WTC11 (cell line): ENCODE measurements at regions not wholly inside any gene's neighbourhood (a gene's known extent, or its start where the extent isn't known, plus 50 kb on each side); places are given as distances from the start of the nearest gene placed in this dataset.
A peak's percentile ranks its signal among the peaks of the same experiment; 100 is the strongest.

Experiments used
- ATAC-seq: fragments of 200-7000 bp; cut with Tn5 transposase; 2 replicates; pipeline ENCODE4 v1.10.0; 2021; ENCODE audit warnings: mild to moderate bottlenecking, moderate library complexity
- CTCF ChIA-PET: fragments of 300-600 bp; sonication (Branson Sonifier 250); formaldehyde crosslinking; loops from one replicate; lab custom pipeline; 2021; ENCODE audit warnings: antibody characterized with exemption; lab: Charles Lee
- POLR2A ChIA-PET: fragments of 350-600 bp; sonication (Branson Sonifier 250); formaldehyde crosslinking; loops from one replicate; lab custom pipeline; 2021; ENCODE audit warnings: antibody characterized with exemption; lab: Charles Lee
- DNase-seq: peaks from one replicate; pipeline ENCODE4 v3.0.0; 2021; ENCODE audit warnings: low spot score
- H3K27ac Mint-ChIP-seq: 2 replicates; pipeline ENCODE4 v1.8.0; 2021; ENCODE audit warnings: mixed read lengths
- H3K27me3 Mint-ChIP-seq: 2 replicates; pipeline ENCODE4 v1.8.0; 2021; ENCODE audit warnings: low read depth, mild to moderate bottlenecking, moderate library complexity, mixed read lengths
- H3K36me3 Mint-ChIP-seq: 2 replicates; pipeline ENCODE4 v1.8.0; 2021; ENCODE audit warnings: mixed read lengths
- H3K4me1 Mint-ChIP-seq: 2 replicates; pipeline ENCODE4 v1.8.0; 2022; ENCODE audit warnings: mixed read lengths
- H3K4me3 Mint-ChIP-seq: 2 replicates; pipeline ENCODE4 v1.8.0; 2021; ENCODE audit warnings: mild to moderate bottlenecking, moderate library complexity, mixed read lengths
- H3K9me3 Mint-ChIP-seq: 2 replicates; pipeline ENCODE4 v1.8.0; 2021; ENCODE audit warnings: mixed read lengths
- AFF4 ChIP-seq: sonication (generic); formaldehyde crosslinking; IDR thresholded peaks from 2 replicates; pipeline ENCODE4 v1.8.1; 2023; ENCODE audit warnings: mild to moderate bottlenecking, missing genetic modification reagents, borderline replicate concordance
- CREB1 ChIP-seq: sonication (generic); formaldehyde crosslinking; IDR thresholded peaks from 2 replicates; pipeline ENCODE4 v1.8.0; 2023; ENCODE audit warnings: mild to moderate bottlenecking, missing genetic modification reagents
- ELF4 ChIP-seq: sonication (generic); formaldehyde crosslinking; IDR thresholded peaks from 2 replicates; pipeline ENCODE4 v1.8.1; 2022; ENCODE audit warnings: low read depth, mild to moderate bottlenecking, moderate library complexity, missing genetic modification reagents
- GABPB1 ChIP-seq: sonication (generic); formaldehyde crosslinking; IDR thresholded peaks from 2 replicates; pipeline ENCODE4 v1.8.1; 2023; ENCODE audit warnings: mild to moderate bottlenecking, missing genetic modification reagents
- JUN ChIP-seq: sonication (generic); formaldehyde crosslinking; IDR thresholded peaks from 2 replicates; pipeline ENCODE4 v1.8.0; 2023; ENCODE audit warnings: mild to moderate bottlenecking, missing genetic modification reagents
- NR1H2 ChIP-seq: sonication (generic); formaldehyde crosslinking; IDR thresholded peaks from 2 replicates; pipeline ENCODE4 v1.9.0; 2021; ENCODE audit warnings: mild to moderate bottlenecking, moderate library complexity, missing genetic modification reagents
- TCF7 ChIP-seq: sonication (generic); formaldehyde crosslinking; IDR thresholded peaks from 2 replicates; pipeline ENCODE4 v1.8.0; 2022; ENCODE audit warnings: mild to moderate bottlenecking, low read depth, missing genetic modification reagents, moderate library complexity
- ZBTB43 ChIP-seq: sonication (generic); formaldehyde crosslinking; IDR thresholded peaks from 2 replicates; pipeline ENCODE4 v1.8.1; 2023; ENCODE audit warnings: mild to moderate bottlenecking, missing genetic modification reagents
- ZNF396 ChIP-seq: fragments of 250-450 bp; sonication (Bioruptor Pico); IDR thresholded peaks from 2 replicates; pipeline ENCODE4 v1.8.0; 2021; ENCODE audit warnings: mild to moderate bottlenecking, moderate library complexity, borderline replicate concordance
- TF ChIP-seq, protein P1 (sequence below): fragments of 250-450 bp; sonication (Bioruptor Pico); IDR thresholded peaks from 2 replicates; pipeline ENCODE4 v1.8.0; 2021; ENCODE audit warnings: mild to moderate bottlenecking
- TF ChIP-seq, protein P2 (sequence below): fragments of 250-450 bp; sonication (Bioruptor Pico); IDR thresholded peaks from 2 replicates; pipeline ENCODE4 v2.1.2; 2022; ENCODE audit warnings: mild to moderate bottlenecking, moderate library complexity
- TF ChIP-seq, protein P3 (sequence below): fragments of 250-450 bp; sonication (Bioruptor Pico); IDR thresholded peaks from 2 replicates; pipeline ENCODE4 v1.9.0; 2021; ENCODE audit warnings: mild to moderate bottlenecking

- H3K4me1 Mint-ChIP-seq: peaks cover 65% of the 10 kb centered on the region
- POLR2A ChIA-PET: interaction anchor here (0.8 to 1.4 kb wide), 3 partner anchors 9 to 71 kb away, joined by 4 to 7 read pairs (median 6); no protein-coding TSS in a partner anchor
Observed at GRCh38 chr15:88982946-88983342, 69.8 kb upstream of the MFGE8 start.

More at GRCh38 chr15:88982946-88983342, 69.8 kb upstream of the MFGE8 start:
- H3K36me3 Mint-ChIP-seq: no peaks in the 10 kb centered on the region
- DNase-seq (no peak), ATAC-seq (no peak)
- H3K27me3 Mint-ChIP-seq: no peaks in the 10 kb centered on the region
- no peak overlapping the region for H3K4me3 Mint-ChIP-seq
- peak overlapping the region; percentile 75 for H3K27ac Mint-ChIP-seq
- TF ChIP-seq ZNF396: no peak
- TF ChIP-seq ELF4: no peak
- TF ChIP-seq, protein P1, sequence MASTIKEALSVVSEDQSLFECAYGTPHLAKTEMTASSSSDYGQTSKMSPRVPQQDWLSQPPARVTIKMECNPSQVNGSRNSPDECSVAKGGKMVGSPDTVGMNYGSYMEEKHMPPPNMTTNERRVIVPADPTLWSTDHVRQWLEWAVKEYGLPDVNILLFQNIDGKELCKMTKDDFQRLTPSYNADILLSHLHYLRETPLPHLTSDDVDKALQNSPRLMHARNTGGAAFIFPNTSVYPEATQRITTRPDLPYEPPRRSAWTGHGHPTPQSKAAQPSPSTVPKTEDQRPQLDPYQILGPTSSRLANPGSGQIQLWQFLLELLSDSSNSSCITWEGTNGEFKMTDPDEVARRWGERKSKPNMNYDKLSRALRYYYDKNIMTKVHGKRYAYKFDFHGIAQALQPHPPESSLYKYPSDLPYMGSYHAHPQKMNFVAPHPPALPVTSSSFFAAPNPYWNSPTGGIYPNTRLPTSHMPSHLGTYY (CRISPR knock-in tag): no peak
- no peak for TF ChIP-seq AFF4
- TF ChIP-seq CREB1 (CRISPR knock-in tag): no peak
- no peak for TF ChIP-seq TCF7
- TF ChIP-seq, protein P2, sequence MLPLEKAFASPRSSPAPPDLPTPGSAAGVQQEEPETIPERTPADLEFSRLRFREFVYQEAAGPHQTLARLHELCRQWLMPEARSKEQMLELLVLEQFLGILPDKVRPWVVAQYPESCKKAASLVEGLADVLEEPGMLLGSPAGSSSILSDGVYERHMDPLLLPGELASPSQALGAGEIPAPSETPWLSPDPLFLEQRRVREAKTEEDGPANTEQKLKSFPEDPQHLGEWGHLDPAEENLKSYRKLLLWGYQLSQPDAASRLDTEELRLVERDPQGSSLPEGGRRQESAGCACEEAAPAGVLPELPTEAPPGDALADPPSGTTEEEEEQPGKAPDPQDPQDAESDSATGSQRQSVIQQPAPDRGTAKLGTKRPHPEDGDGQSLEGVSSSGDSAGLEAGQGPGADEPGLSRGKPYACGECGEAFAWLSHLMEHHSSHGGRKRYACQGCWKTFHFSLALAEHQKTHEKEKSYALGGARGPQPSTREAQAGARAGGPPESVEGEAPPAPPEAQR: no peak
- no peak for TF ChIP-seq GABPB1 (CRISPR knock-in tag)
- TF ChIP-seq, protein P3, sequence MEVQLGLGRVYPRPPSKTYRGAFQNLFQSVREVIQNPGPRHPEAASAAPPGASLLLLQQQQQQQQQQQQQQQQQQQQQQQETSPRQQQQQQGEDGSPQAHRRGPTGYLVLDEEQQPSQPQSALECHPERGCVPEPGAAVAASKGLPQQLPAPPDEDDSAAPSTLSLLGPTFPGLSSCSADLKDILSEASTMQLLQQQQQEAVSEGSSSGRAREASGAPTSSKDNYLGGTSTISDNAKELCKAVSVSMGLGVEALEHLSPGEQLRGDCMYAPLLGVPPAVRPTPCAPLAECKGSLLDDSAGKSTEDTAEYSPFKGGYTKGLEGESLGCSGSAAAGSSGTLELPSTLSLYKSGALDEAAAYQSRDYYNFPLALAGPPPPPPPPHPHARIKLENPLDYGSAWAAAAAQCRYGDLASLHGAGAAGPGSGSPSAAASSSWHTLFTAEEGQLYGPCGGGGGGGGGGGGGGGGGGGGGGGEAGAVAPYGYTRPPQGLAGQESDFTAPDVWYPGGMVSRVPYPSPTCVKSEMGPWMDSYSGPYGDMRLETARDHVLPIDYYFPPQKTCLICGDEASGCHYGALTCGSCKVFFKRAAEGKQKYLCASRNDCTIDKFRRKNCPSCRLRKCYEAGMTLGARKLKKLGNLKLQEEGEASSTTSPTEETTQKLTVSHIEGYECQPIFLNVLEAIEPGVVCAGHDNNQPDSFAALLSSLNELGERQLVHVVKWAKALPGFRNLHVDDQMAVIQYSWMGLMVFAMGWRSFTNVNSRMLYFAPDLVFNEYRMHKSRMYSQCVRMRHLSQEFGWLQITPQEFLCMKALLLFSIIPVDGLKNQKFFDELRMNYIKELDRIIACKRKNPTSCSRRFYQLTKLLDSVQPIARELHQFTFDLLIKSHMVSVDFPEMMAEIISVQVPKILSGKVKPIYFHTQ (CRISPR knock-in tag): no peak
- no peak for TF ChIP-seq NR1H2 (CRISPR knock-in tag)
- no peak for TF ChIP-seq JUN (CRISPR knock-in tag)
- TF ChIP-seq ZBTB43 (CRISPR knock-in tag): no peak
- no peaks in the 10 kb centered on the region for H3K9me3 Mint-ChIP-seq
- CTCF ChIA-PET: interaction anchor here (1.2 to 1.9 kb wide), 4 partner anchors 9 to 215 kb away, joined by 3 to 8 read pairs (median 4); no protein-coding TSS in a partner anchor
